Kidney epithelial cell (primary cell): ENCODE measurements at regions not wholly inside any gene's neighbourhood (a gene's known extent, or its start where the extent isn't known, plus 50 kb on each side); places are given as distances from the start of the nearest gene placed in this dataset.

ENCODE experiments used
- DNase-seq: peaks from one replicate; pipeline ENCODE4 v3.0.0-alpha.2; 2010; ENCODE audit warnings: low read depth
- H3K27me3 ChIP-seq: 2 replicates; pipeline ENCODE4 v1.6.0; 2011; ENCODE audit warnings: low read length; ENCODE audit not compliant: control insufficient read depth, insufficient read depth
- H3K36me3 ChIP-seq: 2 replicates; pipeline ENCODE4 v1.5.1; 2011; ENCODE audit warnings: low read length; ENCODE audit not compliant: control insufficient read depth, insufficient read depth
- H3K4me3 ChIP-seq: 2 replicates; pipeline ENCODE4 v1.5.1; 2011; ENCODE audit warnings: low read depth, mild to moderate bottlenecking, control low read depth, low read length
- TF ChIP-seq, protein P1 (sequence below): IDR thresholded peaks from 2 replicates; pipeline ENCODE4 v1.5.1; 2011; ENCODE audit warnings: mild to moderate bottlenecking, moderate library complexity, low read length, control low read depth, inconsistent platforms; ENCODE audit not compliant: insufficient read depth, poor library complexity, severe bottlenecking

DNA sequence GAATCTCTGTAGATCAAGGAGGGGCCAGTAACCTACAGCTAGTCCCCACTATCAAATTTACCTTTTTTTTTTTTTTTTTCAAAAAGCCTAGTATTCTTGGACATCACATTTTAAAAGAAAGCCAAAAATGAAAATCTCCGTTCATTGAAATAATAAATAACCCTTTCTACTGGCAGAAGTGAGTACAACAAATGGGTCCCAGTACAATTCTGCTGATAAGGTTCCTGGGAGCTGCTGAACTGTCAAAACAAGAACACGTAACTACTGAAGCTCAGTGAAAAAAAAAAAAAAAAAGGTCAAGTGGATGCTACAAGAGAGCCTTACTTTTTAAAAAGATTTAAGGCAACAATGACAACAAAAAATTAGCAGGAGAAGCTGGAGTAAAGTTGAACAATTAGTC lies 464.9 kb downstream of the EPM2A start:
- no peaks in the 10 kb centered on the region for H3K27me3 ChIP-seq
- H3K4me3 ChIP-seq: no peak overlapping the region
- DNase-seq: no peak
- no peaks in the 10 kb centered on the region for H3K36me3 ChIP-seq
- TF ChIP-seq, protein P1, sequence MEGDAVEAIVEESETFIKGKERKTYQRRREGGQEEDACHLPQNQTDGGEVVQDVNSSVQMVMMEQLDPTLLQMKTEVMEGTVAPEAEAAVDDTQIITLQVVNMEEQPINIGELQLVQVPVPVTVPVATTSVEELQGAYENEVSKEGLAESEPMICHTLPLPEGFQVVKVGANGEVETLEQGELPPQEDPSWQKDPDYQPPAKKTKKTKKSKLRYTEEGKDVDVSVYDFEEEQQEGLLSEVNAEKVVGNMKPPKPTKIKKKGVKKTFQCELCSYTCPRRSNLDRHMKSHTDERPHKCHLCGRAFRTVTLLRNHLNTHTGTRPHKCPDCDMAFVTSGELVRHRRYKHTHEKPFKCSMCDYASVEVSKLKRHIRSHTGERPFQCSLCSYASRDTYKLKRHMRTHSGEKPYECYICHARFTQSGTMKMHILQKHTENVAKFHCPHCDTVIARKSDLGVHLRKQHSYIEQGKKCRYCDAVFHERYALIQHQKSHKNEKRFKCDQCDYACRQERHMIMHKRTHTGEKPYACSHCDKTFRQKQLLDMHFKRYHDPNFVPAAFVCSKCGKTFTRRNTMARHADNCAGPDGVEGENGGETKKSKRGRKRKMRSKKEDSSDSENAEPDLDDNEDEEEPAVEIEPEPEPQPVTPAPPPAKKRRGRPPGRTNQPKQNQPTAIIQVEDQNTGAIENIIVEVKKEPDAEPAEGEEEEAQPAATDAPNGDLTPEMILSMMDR: no peak

DNA sequence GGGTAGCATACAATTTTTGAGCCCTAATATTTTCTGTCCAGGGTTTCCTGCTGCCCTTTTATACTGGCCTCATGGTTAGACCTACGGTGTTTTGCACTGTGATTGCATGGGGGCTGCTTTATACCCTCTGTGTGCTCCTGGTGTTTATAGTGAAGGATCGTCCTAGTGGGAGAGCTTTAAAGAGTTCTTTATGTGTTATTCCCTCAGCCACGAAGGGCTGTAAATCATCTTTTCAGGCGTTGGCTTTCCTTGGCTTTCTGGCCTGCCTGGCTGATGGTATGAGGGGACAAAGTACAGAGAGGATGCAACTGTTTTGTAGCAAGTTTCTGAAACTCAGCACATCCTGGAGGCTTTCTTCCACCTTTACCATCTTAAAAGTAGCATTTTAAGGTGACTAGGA lies 464.3 kb downstream of the EPM2A start:
- Histone ChIP-seq H3K36me3 (no peaks in the 10 kb centered on the region), H3K4me3 (no peak overlapping the region), H3K27me3 (no peaks in the 10 kb centered on the region)
- TF ChIP-seq, protein P1: no peak
- no peak for DNase-seq

DNA sequence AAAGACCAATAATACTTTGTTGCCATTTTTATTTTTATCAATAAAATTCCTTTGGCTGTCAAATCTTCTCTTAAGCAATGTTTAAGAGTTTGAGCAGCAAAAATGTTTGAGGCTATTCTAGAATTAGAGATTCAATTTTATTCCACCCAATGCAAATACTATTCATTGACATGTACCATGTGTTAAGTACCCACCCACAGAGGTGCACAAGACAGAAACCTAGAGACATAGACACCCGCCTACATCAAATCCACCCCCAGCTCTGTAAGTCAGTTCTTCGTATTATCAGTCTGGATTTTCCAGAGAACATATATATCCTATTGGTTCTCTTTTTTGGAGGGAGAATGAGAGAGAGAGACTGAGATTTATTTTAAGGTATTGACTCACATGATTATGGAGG lies 463.7 kb downstream of the EPM2A start:
- Histone ChIP-seq H3K36me3 (no peaks in the 10 kb centered on the region), H3K27me3 (no peaks in the 10 kb centered on the region), H3K4me3 (no peak overlapping the region)
- TF ChIP-seq, protein P1: no peak
- no peak for DNase-seq

DNA sequence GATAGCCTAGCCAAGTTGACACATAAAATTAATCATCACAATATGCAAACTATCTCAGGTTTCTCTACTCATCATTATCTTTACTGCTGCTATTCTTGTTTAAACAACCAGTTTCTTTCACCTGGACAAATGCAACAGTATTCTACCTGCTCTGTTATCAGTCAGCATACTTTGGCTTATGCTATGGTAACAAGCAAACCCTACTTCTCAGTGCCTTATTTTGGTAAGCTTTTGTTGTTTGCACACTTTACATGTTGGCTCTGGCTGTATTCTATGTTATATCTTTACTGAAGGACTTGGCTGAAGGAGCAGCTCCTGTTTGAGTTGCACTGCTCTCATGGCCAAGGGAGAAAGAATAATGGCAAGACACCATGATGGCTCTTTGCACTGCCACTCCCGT lies 463.1 kb downstream of the EPM2A start:
- Histone ChIP-seq H3K27me3 (no peaks in the 10 kb centered on the region), H3K4me3 (no peak overlapping the region), H3K36me3 (no peaks in the 10 kb centered on the region)
- TF ChIP-seq, protein P1: no peak
- no peak for DNase-seq

DNA sequence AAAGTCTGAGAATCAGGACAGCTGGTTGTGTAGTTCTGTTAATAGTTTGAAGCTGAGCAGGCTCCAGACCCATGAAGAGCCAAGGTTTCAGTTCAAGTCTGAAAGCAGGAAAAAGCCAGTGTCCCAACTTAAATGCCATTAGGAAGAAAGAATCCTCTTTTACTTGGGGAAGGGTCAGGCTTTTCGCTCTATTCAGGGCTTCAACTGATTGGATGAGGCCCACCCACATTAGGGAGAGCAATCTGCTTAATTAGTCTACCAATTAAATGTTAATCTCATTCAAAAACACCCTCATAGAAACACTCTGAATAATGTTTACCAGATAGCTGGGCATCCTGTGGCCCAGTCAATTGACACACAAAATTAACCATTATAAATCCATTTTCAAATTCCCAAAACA lies 462.2 kb downstream of the EPM2A start:
- no peaks in the 10 kb centered on the region for H3K36me3 ChIP-seq
- H3K27me3 ChIP-seq: no peaks in the 10 kb centered on the region
- TF ChIP-seq, protein P1: no peak
- DNase-seq: no peak
- no peak overlapping the region for H3K4me3 ChIP-seq

DNA sequence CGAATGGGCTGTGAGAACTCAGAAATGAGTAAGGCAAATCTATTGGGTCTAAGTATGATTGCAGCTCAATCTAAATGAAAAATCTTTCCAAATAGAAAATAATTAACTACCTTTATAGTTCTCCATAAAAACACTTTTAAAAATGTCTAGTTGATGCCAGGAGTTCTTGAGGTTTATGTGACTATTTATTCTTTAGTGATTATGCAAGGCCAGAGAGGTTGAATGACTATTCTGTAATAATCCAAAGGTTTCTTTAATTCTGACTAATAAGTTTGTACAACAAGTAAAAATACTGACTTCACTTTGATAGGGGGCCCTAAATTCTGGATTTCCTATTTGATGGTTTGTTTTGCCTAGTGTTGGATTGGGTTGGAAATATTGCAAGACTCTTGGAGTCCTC lies 461.2 kb downstream of the EPM2A start:
- TF ChIP-seq, protein P1: no peak
- Histone ChIP-seq H3K36me3 (no peaks in the 10 kb centered on the region), H3K4me3 (no peak overlapping the region), H3K27me3 (no peaks in the 10 kb centered on the region)
- DNase-seq: no peak
